ENCODE measurements at regions not wholly inside any gene's neighbourhood (a gene's known extent, or its start where the extent isn't known, plus 50 kb on each side); places are given as distances from the start of the nearest gene placed in this dataset.

- Histone ChIP-seq H3K27me3 (ENCODE audit: low read depth) (peaks cover 13% of the 10 kb centered on the region), H3K4me1 (no peaks in the 10 kb centered on the region), H3K4me3 (no peak overlapping the region), H3K27ac (replicated peaks) (no peak overlapping the region), H3K36me3 (no peaks in the 10 kb centered on the region), H3K9me3 (replicated peaks) (peaks cover 5% of the 10 kb centered on the region)
- DNase-seq = no peak
- TF ChIP-seq CTCF (IDR thresholded peaks at IDR 0.05; ENCODE audit: borderline replicate concordance) = no peak
- intact Hi-C loops (cut with micrococcal nuclease) = no loop called here
These were observed 277.0 kb downstream of the ACTR3B start for GRCh38 chr7:153036396-153037063.

- DNase-seq = no peak
- intact Hi-C loops (cut with micrococcal nuclease) = no loop called here
These were observed 283.9 kb downstream of the ACTR3B start for GRCh38 chr7:153043440-153043839.

GRCh38 chr7:153044981-153045380 lies 285.4 kb downstream of the ACTR3B start:
- Histone ChIP-seq H3K4me3 (no peak overlapping the region), H3K9me3 (replicated peaks) (no peaks in the 10 kb centered on the region), H3K4me1 (no peaks in the 10 kb centered on the region), H3K27ac (replicated peaks) (no peak overlapping the region), H3K36me3 (no peaks in the 10 kb centered on the region), H3K27me3 (ENCODE audit: low read depth) (peaks cover 24% of the 10 kb centered on the region)
- DNase-seq = no peak
- TF ChIP-seq CTCF (IDR thresholded peaks at IDR 0.05; ENCODE audit: borderline replicate concordance) = no peak
- intact Hi-C loops (cut with micrococcal nuclease) = no loop called here

More at GRCh38 chr7:153043440-153043839, 283.9 kb downstream of the ACTR3B start:
- Histone ChIP-seq H3K9me3 (replicated peaks) (no peaks in the 10 kb centered on the region), H3K27ac (replicated peaks) (no peak overlapping the region), H3K27me3 (ENCODE audit: low read depth) (peaks cover 9% of the 10 kb centered on the region), H3K4me1 (no peaks in the 10 kb centered on the region), H3K36me3 (no peaks in the 10 kb centered on the region), H3K4me3 (no peak overlapping the region)
- TF ChIP-seq CTCF (IDR thresholded peaks at IDR 0.05; ENCODE audit: borderline replicate concordance) = no peak

GRCh38 chr7:153047079-153047959 lies 287.8 kb downstream of the ACTR3B start:
- no peak for TF ChIP-seq CTCF (IDR thresholded peaks at IDR 0.05; ENCODE audit: borderline replicate concordance)
- Histone ChIP-seq H3K36me3 (no peaks in the 10 kb centered on the region), H3K9me3 (replicated peaks) (no peaks in the 10 kb centered on the region), H3K4me1 (no peaks in the 10 kb centered on the region), H3K27ac (replicated peaks) (no peak overlapping the region), H3K27me3 (ENCODE audit: low read depth) (peaks cover 18% of the 10 kb centered on the region), H3K4me3 (no peak overlapping the region)
- intact Hi-C loops (cut with micrococcal nuclease) = no loop called here
- no peak for DNase-seq

GRCh38 chr7:153052206-153052605 lies 292.7 kb downstream of the ACTR3B start:
- intact Hi-C loops (cut with micrococcal nuclease) = no loop called here
- Histone ChIP-seq H3K4me3 (no peak overlapping the region), H3K36me3 (no peaks in the 10 kb centered on the region), H3K4me1 (no peaks in the 10 kb centered on the region), H3K27me3 (ENCODE audit: low read depth) (peaks cover 24% of the 10 kb centered on the region), H3K9me3 (replicated peaks) (no peaks in the 10 kb centered on the region), H3K27ac (replicated peaks) (no peak overlapping the region)
- no peak for TF ChIP-seq CTCF (IDR thresholded peaks at IDR 0.05; ENCODE audit: borderline replicate concordance)
- DNase-seq = no peak
